Epithelial cell of esophagus (primary cell): ENCODE measurements at regions not wholly inside any gene's neighbourhood (a gene's known extent, or its start where the extent isn't known, plus 50 kb on each side); places are given as distances from the start of the nearest gene placed in this dataset.
"Not testable (repeated sequence)": the region's sequence is repeated elsewhere in the genome, so short reads cannot be mapped to it uniquely, and the experiment has no call there.

ENCODE experiments used
- DNase-seq: peaks from one replicate; pipeline ENCODE4 v3.0.0; 2010; ENCODE audit warnings: low read depth
- H3K4me3 ChIP-seq: 2 replicates; pipeline ENCODE4 v1.5.1; 2011; ENCODE audit warnings: mild to moderate bottlenecking, low read length, control low read depth
- TF ChIP-seq, protein P1 (sequence below): IDR thresholded peaks from 2 replicates; pipeline ENCODE4 v1.5.1; 2011; ENCODE audit warnings: low read depth, mild to moderate bottlenecking, low read length, control low read depth, inconsistent platforms; ENCODE audit not compliant: insufficient read depth; ENCODE audit errors: missing control alignments

- DNase-seq, H3K4me3 ChIP-seq: not testable (repeated sequence)
Measured at GRCh38 chr11:94235772-94236171, 68.6 kb upstream of the IZUMO1R start.

GRCh38 chr11:94236416-94236815, 68.0 kb upstream of the IZUMO1R start:
- H3K4me3 ChIP-seq, DNase-seq: not testable (repeated sequence)

DNA sequence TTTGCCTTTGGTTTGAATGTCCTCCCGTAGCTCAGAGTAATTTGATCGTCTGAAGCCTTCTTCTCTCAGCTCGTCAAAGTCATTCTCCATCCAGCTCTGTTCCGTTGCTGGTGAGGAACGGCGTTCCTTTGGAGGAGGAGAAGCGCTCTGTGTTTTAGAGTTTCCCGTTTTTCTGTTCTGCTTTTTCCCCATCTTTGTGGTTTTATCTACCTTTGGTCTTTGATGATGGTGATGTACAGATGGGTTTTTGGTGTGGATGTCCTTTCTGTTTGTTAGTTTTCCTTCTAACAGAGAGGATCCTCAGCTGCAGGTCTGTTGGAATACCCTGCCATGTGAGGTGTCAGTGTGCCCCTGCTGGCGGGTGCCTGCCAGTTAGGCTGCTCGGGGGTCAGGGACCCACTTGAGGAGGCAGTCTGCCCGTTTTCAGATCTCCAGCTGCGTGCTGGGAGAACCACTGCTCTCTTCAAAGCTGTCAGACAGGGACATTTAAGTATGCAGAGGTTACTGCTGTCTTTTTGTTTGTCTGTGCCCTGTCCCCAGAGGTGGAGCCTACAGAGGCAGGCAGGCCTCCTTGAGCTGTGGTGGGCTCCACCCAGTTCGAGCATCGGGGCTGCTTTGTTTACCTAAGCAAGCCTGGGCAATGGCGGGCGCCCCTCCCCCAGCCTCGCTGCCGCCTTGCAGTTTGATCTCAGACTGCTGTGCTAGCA, 66.8 kb upstream of the IZUMO1R start:
- not testable (repeated sequence) for H3K4me3 ChIP-seq, DNase-seq

DNA sequence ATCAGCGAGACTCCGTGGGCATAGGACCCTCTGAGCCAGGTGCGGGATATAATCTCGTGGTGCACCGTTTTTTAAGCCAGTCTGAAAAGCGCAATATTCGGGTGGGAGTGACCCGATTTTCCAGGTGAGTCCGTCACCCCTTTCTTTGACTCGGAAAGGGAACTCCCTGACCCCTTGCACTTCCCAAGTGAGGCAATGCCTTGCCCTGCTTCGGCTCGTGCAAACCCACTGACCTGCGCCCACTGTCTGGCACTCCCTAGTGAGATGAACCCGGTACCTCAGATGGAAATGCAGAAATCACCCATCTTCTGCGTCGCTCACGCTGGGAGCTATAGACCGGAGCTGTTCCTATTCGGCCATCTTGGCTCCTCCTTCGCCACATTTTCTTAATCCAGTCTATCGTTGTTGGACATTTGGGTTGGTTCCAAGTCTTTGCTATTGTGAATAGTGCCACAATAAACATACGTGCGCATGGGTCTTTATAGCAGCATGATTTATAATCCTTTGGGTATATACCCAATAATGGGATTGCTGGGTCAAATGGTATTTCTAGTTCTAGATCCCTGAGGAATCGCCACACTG, 66.1 kb upstream of the IZUMO1R start:
- not testable (repeated sequence) for DNase-seq

GRCh38 chr11:94238774-94239173, 65.6 kb upstream of the IZUMO1R start:
- not testable (repeated sequence) for DNase-seq, H3K4me3 ChIP-seq

More for the DNA sequence above, 66.1 kb upstream of the IZUMO1R start:
- H3K4me3 ChIP-seq, result not testable (repeated sequence)

DNA sequence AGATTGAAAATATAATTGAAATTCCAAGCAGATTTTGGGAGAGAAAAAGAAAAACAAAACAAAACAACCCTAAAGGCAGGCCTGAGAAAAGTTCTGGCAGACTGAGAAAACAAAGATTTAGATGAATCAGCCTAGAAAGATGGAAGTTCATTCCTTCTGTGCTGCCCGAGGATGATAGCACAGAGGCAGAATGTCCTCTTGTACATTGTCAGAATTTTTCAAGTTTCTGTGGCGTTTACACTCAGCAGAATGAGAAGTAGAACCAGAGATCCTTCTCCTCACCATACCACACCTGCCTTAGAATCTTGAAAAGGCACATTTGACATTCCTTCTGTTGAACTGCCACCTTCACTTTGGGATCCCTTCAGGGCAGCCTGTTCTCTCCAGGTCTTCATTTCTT, 62.5 kb upstream of the IZUMO1R start:
- TF ChIP-seq, protein P1, sequence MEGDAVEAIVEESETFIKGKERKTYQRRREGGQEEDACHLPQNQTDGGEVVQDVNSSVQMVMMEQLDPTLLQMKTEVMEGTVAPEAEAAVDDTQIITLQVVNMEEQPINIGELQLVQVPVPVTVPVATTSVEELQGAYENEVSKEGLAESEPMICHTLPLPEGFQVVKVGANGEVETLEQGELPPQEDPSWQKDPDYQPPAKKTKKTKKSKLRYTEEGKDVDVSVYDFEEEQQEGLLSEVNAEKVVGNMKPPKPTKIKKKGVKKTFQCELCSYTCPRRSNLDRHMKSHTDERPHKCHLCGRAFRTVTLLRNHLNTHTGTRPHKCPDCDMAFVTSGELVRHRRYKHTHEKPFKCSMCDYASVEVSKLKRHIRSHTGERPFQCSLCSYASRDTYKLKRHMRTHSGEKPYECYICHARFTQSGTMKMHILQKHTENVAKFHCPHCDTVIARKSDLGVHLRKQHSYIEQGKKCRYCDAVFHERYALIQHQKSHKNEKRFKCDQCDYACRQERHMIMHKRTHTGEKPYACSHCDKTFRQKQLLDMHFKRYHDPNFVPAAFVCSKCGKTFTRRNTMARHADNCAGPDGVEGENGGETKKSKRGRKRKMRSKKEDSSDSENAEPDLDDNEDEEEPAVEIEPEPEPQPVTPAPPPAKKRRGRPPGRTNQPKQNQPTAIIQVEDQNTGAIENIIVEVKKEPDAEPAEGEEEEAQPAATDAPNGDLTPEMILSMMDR, result no peak
- DNase-seq, result no peak
- no peak overlapping the region for H3K4me3 ChIP-seq

DNA sequence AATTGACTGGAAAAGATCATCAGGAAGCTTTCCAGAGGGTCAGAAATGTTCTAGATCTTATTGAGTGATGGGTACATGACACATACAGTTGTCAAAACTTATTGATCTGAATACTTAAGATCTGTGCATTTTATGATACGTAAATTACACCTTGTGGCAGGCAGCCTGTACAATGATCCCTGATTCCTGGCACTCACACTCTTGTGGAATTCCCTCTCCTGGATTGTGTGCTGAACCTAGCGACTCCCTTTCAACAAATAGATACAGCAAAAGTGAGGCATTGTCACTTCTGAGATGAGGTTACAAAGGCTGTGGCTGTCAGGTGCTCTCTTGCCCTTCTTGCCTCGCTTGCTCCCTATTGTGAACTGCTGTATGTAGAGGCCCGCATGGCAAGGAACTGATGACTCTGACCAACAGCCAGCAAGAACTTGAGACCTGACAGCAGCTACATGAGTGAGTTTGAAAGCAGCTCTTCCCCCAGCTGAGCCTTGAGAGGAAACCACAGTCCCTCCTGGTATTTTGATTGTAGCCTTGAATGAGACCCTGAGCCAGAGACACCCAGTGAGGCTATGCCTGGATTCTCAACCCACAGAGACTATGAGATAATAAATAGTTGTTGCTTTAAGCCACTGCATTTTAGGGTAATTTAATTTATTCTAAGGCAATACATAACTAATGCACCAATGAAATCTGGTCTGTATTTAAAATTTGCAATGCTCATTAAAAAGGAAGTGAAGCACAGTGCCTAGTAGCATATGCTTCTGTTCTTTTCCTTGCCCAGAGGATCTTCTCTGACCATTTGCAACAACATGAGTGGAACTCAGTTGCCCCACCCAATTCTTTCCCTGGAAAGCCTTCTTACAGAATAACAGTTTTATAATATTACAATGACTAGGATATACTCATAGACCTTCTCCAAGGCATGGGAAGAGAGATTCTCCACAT, 60.5 kb upstream of the IZUMO1R start:
- no peak for DNase-seq
- H3K4me3 ChIP-seq, result no peak overlapping the region
- TF ChIP-seq, protein P1, result no peak

GRCh38 chr11:94245121-94245520, 59.3 kb upstream of the IZUMO1R start:
- TF ChIP-seq, protein P1, result no peak
- peak; percentile 36 for DNase-seq
- no peak overlapping the region for H3K4me3 ChIP-seq

DNA sequence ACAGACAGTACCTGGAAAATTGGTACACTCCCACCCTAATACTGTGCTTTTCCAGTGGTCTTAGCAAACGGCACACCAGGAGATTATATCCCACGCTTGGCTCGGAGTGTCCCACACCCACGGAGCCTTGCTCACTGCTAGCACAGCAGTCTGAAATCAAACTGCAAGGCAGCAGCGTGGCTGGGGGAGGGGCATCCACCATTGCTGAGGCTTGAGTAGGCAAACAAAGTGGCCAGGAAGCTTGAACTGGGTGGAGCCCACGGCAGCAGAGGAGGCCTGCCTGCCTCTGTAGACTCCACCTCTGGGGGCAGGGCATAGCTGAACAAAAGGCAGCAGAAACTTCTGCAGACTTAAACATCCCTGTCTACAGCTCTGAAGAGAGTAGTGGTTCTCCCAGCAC, 56.1 kb upstream of the IZUMO1R start:
- not testable (repeated sequence) for H3K4me3 ChIP-seq, DNase-seq

DNA sequence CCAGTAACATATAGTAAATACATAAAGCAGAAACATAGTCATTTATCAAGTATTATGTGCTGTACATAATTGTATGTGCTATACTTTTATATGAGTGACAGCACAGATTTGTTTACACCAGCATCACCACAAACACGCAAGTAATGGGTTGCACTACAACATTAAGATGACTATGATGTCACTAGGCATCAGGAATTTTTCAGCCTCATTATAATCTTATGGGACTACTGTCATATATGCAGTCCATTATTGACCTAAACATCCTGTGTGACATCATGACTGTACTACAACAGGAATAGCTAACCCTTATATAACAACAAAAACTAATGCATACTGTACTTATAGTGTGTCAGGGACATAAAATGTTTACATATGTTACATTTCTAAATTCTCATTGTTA, 50.2 kb upstream of the IZUMO1R start:
- TF ChIP-seq, protein P1, result no peak
- H3K4me3 ChIP-seq, result no peak overlapping the region
- no peak for DNase-seq
